ENCODE measurements at regions not wholly inside any gene's neighbourhood (a gene's known extent, or its start where the extent isn't known, plus 50 kb on each side); places are given as distances from the start of the nearest gene placed in this dataset.

DNA sequence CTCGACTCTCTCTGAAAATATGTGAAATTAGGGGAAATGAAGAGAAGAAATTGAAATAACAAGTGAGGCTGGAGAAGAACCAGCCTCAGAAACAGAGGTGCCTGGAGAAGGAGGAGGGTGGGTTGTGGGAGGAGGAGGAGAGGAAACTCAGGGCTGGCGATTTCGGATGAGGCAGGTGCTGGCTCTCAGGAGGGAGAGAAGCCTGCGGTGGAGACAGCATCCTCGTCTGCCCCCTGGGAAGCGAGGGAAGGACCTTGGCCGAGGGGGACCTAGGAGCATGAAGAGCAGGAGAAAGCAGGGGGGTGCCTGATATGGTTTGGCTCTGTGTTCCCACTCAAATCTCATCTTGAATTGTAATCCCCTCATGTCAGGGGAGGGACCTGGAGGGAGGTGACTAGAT, 264.7 kb upstream of the TNRC6C start:
- no peak for TF ChIP-seq MTA2 (IDR thresholded peaks at IDR 0.05; ENCODE audit: low read depth)
- no peak for TF ChIP-seq DMBX1 (CRISPR knock-in tag; IDR thresholded peaks at IDR 0.05; ENCODE audit: borderline replicate concordance)
- no peak for TF ChIP-seq POLR2AphosphoS2 (IDR thresholded peaks at IDR 0.05; ENCODE audit: low read length)
- no peak for TF ChIP-seq PRPF4 (IDR thresholded peaks at IDR 0.05; ENCODE audit: insufficient read depth, low read depth, low read length, poor library complexity, severe bottlenecking)
- no peak for TF ChIP-seq SPI1 (IDR thresholded peaks at IDR 0.05; ENCODE audit: borderline replicate concordance, low read depth, low read length)
- TF ChIP-seq THRAP3 (IDR thresholded peaks at IDR 0.05; ENCODE audit: borderline replicate concordance) = no peak
- TF ChIP-seq EP300 (IDR thresholded peaks at IDR 0.05; ENCODE audit: low read length) = no peak
- TF ChIP-seq GTF2E2 (tag; IDR thresholded peaks at IDR 0.05) = no peak
- TF ChIP-seq, protein P1, sequence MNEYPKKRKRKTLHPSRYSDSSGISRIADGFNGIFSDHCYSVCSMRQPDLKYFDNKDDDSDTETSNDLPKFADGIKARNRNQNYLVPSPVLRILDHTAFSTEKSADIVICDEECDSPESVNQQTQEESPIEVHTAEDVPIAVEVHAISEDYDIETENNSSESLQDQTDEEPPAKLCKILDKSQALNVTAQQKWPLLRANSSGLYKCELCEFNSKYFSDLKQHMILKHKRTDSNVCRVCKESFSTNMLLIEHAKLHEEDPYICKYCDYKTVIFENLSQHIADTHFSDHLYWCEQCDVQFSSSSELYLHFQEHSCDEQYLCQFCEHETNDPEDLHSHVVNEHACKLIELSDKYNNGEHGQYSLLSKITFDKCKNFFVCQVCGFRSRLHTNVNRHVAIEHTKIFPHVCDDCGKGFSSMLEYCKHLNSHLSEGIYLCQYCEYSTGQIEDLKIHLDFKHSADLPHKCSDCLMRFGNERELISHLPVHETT (CRISPR knock-in tag; conservative IDR thresholded peaks at IDR 0.05 in 1 of 2, IDR thresholded peaks at IDR 0.05 in 1 of 2) = no peak
